SK-N-SH (cell line): ENCODE measurements at regions not wholly inside any gene's neighbourhood (a gene's known extent, or its start where the extent isn't known, plus 50 kb on each side); places are given as distances from the start of the nearest gene placed in this dataset.

Experiments
- CTCF ChIA-PET: fragments of 300-600, 350-600 bp; formaldehyde crosslinking; extraction: SDS; loops from one replicate; lab custom pipeline; 2021; lab: Yijun Ruan, JAX
- POLR2A ChIA-PET: fragments of 350-600 bp; sonication (Branson Sonifier 250); formaldehyde crosslinking; extraction: SDS; loops from one replicate; lab custom pipeline; 2020; ENCODE audit warnings: antibody characterized with exemption, inconsistent platforms; lab: Yijun Ruan, JAX
- DNase-seq: peaks from one replicate; pipeline ENCODE4 v3.0.0; 2012
- H2AFZ ChIP-seq: fragments of 200-600 bp; sonication (generic); 2 replicates; pipeline ENCODE4 v1.8.1; 2016; ENCODE audit warnings: antibody characterized with exemption, mild to moderate bottlenecking, low read depth
- H3F3A ChIP-seq: fragments of 200-600 bp; sonication (generic); replicated peaks from 2 replicates; pipeline ENCODE3; 2016; ENCODE audit warnings: antibody characterized with exemption, mild to moderate bottlenecking; ENCODE audit not compliant: insufficient read depth
- H3K27ac ChIP-seq, 2 experiments: fragments of 200-500 bp in 1 of 2; fragments of 200-600 bp in 1 of 2; sonication (Bioruptor generic) in 1 of 2; sonication (generic), shearing (Covaris generic) in 1 of 2; 2 replicates each; pipeline versions ENCODE4 v1.5.1 to v1.6.1; 2014 to 2016; ENCODE audit warnings: low read depth in 2 of 2, inconsistent platforms in 1 of 2, low read length in 1 of 2, mild to moderate bottlenecking in 1 of 2, mixed read lengths in 1 of 2
- H3K27me3 ChIP-seq: fragments of 200-600 bp; sonication (generic), shearing (Covaris generic); 2 replicates; pipeline ENCODE4 v1.6.1; 2016; ENCODE audit warnings: mixed run types; ENCODE audit not compliant: insufficient read depth
- H3K36me3 ChIP-seq, 2 experiments: fragments of 200-500 bp in 1 of 2; fragments of 200-600 bp in 1 of 2; sonication (Bioruptor generic) in 1 of 2; sonication (generic) in 1 of 2; replicated peaks in 1 of 2; 2 replicates each; pipeline versions ENCODE3 to v1.5.1; 2014 to 2016; ENCODE audit warnings: low read length in 1 of 2, mild to moderate bottlenecking in 1 of 2; ENCODE audit not compliant: insufficient read depth in 2 of 2, control insufficient read depth in 1 of 2
- H3K4me1 ChIP-seq, 2 experiments: fragments of 200-500 bp in 1 of 2; fragments of 200-600 bp in 1 of 2; sonication (Bioruptor generic) in 1 of 2; sonication (generic), shearing (Covaris generic) in 1 of 2; 2 replicates each; pipeline versions ENCODE4 v1.5.1 to v1.6.1; 2014 to 2016; ENCODE audit warnings: low read depth in 1 of 2, low read length in 1 of 2, mixed run types in 1 of 2; ENCODE audit not compliant: insufficient read depth in 2 of 2, control insufficient read depth in 1 of 2
- H3K4me2 ChIP-seq: fragments of 200-600 bp; sonication (generic), shearing (Covaris generic); 2 replicates; pipeline ENCODE4 v1.6.1; 2017; ENCODE audit warnings: mixed run types
- H3K4me3 ChIP-seq, 2 experiments: fragments of 200-500 bp in 1 of 2; fragments of 200-600 bp in 1 of 2; sonication (Bioruptor generic) in 1 of 2; sonication (generic), shearing (Covaris generic) in 1 of 2; 2 replicates each; pipeline versions ENCODE4 v1.5.1 to v1.8.1; 2014 to 2016; ENCODE audit warnings: low read depth in 2 of 2, inconsistent platforms in 1 of 2, low read length in 1 of 2, mild to moderate bottlenecking in 1 of 2, mixed read lengths in 1 of 2, moderate library complexity in 1 of 2
- H3K79me2 ChIP-seq: fragments of 200-600 bp; sonication (generic); 2 replicates; pipeline ENCODE4 v1.8.1; 2017; ENCODE audit warnings: mild to moderate bottlenecking; ENCODE audit not compliant: insufficient read depth
- H3K9ac ChIP-seq: fragments of 200-600 bp; sonication (generic); 2 replicates; pipeline ENCODE4 v1.6.1; 2017; ENCODE audit warnings: mixed run types
- H3K9me2 ChIP-seq: fragments of 200-600 bp; sonication (generic); 2 replicates; pipeline ENCODE4 v1.6.1; 2017; ENCODE audit warnings: mixed run types
- H3K9me3 ChIP-seq: fragments of 200-600 bp; sonication (generic); 2 replicates; pipeline ENCODE4 v1.6.1; 2017; ENCODE audit warnings: mixed run types, mild to moderate bottlenecking, moderate library complexity
- H4K20me1 ChIP-seq: fragments of 200-600 bp; sonication (generic); 2 replicates; pipeline ENCODE4 v1.6.1; 2017; ENCODE audit warnings: mild to moderate bottlenecking, mixed run types; ENCODE audit not compliant: insufficient read depth
- ELF1 ChIP-seq: IDR thresholded peaks from 2 replicates; pipeline ENCODE4 v1.4.0; 2012
- EP300 ChIP-seq, 2 experiments: IDR thresholded peaks; 2 replicates each; pipeline versions ENCODE4 v1.4.0 to v1.6.1; 2012; ENCODE audit warnings: borderline replicate concordance in 1 of 2, low read depth in 1 of 2, low read length in 1 of 2
- EZH2phosphoT487 ChIP-seq: fragments of 200-600 bp; sonication (generic); IDR thresholded peaks from 2 replicates; pipeline ENCODE4 v1.6.1; 2017; ENCODE audit warnings: low read depth, mixed run types, mild to moderate bottlenecking, antibody characterized with exemption, moderate library complexity, borderline replicate concordance
- FOXJ3 ChIP-seq: sonication (generic); formaldehyde crosslinking; IDR thresholded peaks from 2 replicates; pipeline ENCODE4 v1.5.1; 2020; ENCODE audit warnings: mild to moderate bottlenecking, missing genetic modification reagents
- FOXM1 ChIP-seq: IDR thresholded peaks from 2 replicates; pipeline ENCODE4 v1.4.0; 2012; ENCODE audit warnings: low read depth, mild to moderate bottlenecking
- GATA2 ChIP-seq: sonication (generic); formaldehyde crosslinking; IDR thresholded peaks from 2 replicates; pipeline ENCODE4 v1.5.0; 2020; ENCODE audit warnings: mild to moderate bottlenecking, missing genetic modification reagents
- MEF2A ChIP-seq: IDR thresholded peaks from 2 replicates; pipeline ENCODE4 v1.4.0; 2012; ENCODE audit warnings: low read depth, borderline replicate concordance
- MXI1 ChIP-seq: IDR thresholded peaks from 2 replicates; pipeline ENCODE4 v1.6.1; 2012; ENCODE audit warnings: mild to moderate bottlenecking, low read depth, low read length, improper control_type of control experiment
- NFIC ChIP-seq: IDR thresholded peaks from 2 replicates; pipeline ENCODE4 v1.4.0; 2012; ENCODE audit warnings: borderline replicate concordance
- NRF1 ChIP-seq: IDR thresholded peaks from 2 replicates; pipeline ENCODE4 v1.6.1; 2012; ENCODE audit warnings: low read depth, mild to moderate bottlenecking, low read length
- POLR2AphosphoS5 ChIP-seq: IDR thresholded peaks from 2 replicates; pipeline ENCODE4 v1.6.1; 2012; ENCODE audit warnings: low read depth, low read length
- RAD21 ChIP-seq: IDR thresholded peaks from 2 replicates; pipeline ENCODE4 v1.6.1; 2012; ENCODE audit warnings: mild to moderate bottlenecking, low read length
- REST ChIP-seq: IDR thresholded peaks from 2 replicates; pipeline ENCODE4 v1.6.1; 2012; ENCODE audit warnings: mild to moderate bottlenecking, low read depth, low read length, moderate library complexity
- SIN3A ChIP-seq: IDR thresholded peaks from 2 replicates; pipeline ENCODE4 v1.6.1; 2012; ENCODE audit warnings: low read depth, mild to moderate bottlenecking, low read length, moderate library complexity, borderline replicate concordance
- SMC3 ChIP-seq: IDR thresholded peaks from 2 replicates; pipeline ENCODE4 v1.6.1; 2012; ENCODE audit warnings: low read depth, low read length, improper control_type of control experiment
- TAF1 ChIP-seq: IDR thresholded peaks from 2 replicates; pipeline ENCODE4 v1.6.1; 2012; ENCODE audit warnings: low read depth, mild to moderate bottlenecking, low read length, moderate library complexity, borderline replicate concordance
- TCF12 ChIP-seq: IDR thresholded peaks from 2 replicates; pipeline ENCODE4 v1.4.0; 2012
- USF1 ChIP-seq: IDR thresholded peaks from 2 replicates; pipeline ENCODE4 v1.4.0; 2012; ENCODE audit warnings: low read depth, borderline replicate concordance
- USF2 ChIP-seq: fragments of 150-350 bp; IDR thresholded peaks from 2 replicates; pipeline ENCODE4 v1.6.1; 2017; ENCODE audit warnings: antibody characterized with exemption, low read length, low read depth, borderline replicate concordance
- ZBTB33 ChIP-seq: IDR thresholded peaks from 2 replicates; pipeline ENCODE4 v1.4.0; 2012; ENCODE audit warnings: low read depth, borderline replicate concordance
- WGBS: methylation state at CpG from one replicate; pipeline ENCODE4 v1.1.6; 2017; ENCODE audit warnings: low lambda C conversion rate; 5-methylcytosine and 5-hydroxymethylcytosine counted together

GRCh38 chr13:105441051-105441750 is 1094.3 kb downstream of the EFNB2 start:
- H3K36me3 ChIP-seq, result no peaks in the 10 kb centered on the region
- no peaks in the 10 kb centered on the region for H3K9me3 ChIP-seq
- H3K9ac ChIP-seq, result no peak overlapping the region
- ChIA-PET POLR2A (no interaction called here), CTCF (interaction anchor here (0.9 kb wide), 1 partner anchor 191 kb away, joined by 3 read pairs; no protein-coding TSS in a partner anchor)
- H3K4me1 ChIP-seq, result no peaks in the 10 kb centered on the region; a peak in 1 of 4 replicates
- H4K20me1 ChIP-seq, result no peaks in the 10 kb centered on the region
- no peak overlapping the region for H2AFZ ChIP-seq
- no peaks in the 10 kb centered on the region for H3K27me3 ChIP-seq
- no peak overlapping the region for H3K4me3 ChIP-seq
- no peaks in the 10 kb centered on the region for H3K9me2 ChIP-seq
- H3K4me2 ChIP-seq, result no peak overlapping the region
- peak overlapping the region in 1 of 2 experiments; percentile 76; a peak in 1 of 4 replicates for H3K27ac ChIP-seq
- no peaks in the 10 kb centered on the region for H3K79me2 ChIP-seq
- TF ChIP-seq REST (no peak), EZH2phosphoT487 (no peak), FOXM1 (no peak), SIN3A (no peak), GATA2 (CRISPR knock-in tag) (no peak), USF1 (no peak), EP300 (IDR thresholded peaks at IDR 0.05; ENCODE audit: borderline replicate concordance in 1 of 2, low read depth in 1 of 2, low read length in 1 of 2) (no peak), POLR2AphosphoS5 (no peak), SMC3 (no peak), FOXJ3 (no peak), TCF12 (no peak), MXI1 (no peak), ZBTB33 (no peak), NFIC (no peak), MEF2A (no peak), USF2 (no peak), NRF1 (no peak), ELF1 (no peak), TAF1 (no peak), RAD21 (no peak)
- TF ChIP-seq, all 33 proteins: peak for 0
- H3F3A ChIP-seq, result no peaks in the 10 kb centered on the region
- 68% methylated on average over 9 of the region's 9 CpGs for WGBS
- DNase-seq, result no peak
